Panc1 (cell line): ENCODE measurements at regions not wholly inside any gene's neighbourhood (a gene's known extent, or its start where the extent isn't known, plus 50 kb on each side); places are given as distances from the start of the nearest gene placed in this dataset.
"Not testable (repeated sequence)": the region's sequence is repeated elsewhere in the genome, so short reads cannot be mapped to it uniquely, and the experiment has no call there.

ENCODE experiments used
- CTCF ChIP-seq: fragments of 450-650 bp; IDR thresholded peaks from 2 replicates; pipeline ENCODE4 v1.5.1; 2017; ENCODE audit warnings: mild to moderate bottlenecking
- POLR2AphosphoS5 ChIP-seq: IDR thresholded peaks from 2 replicates; pipeline ENCODE4 v1.6.1; 2012; ENCODE audit warnings: mild to moderate bottlenecking, low read depth, low read length, moderate library complexity
- SIN3A ChIP-seq: IDR thresholded peaks from 2 replicates; pipeline ENCODE4 v1.6.1; 2012; ENCODE audit warnings: low read depth, mild to moderate bottlenecking, low read length, moderate library complexity, borderline replicate concordance; ENCODE audit not compliant: insufficient read depth

GRCh38 chr2:161502279-161502678 is 86.2 kb downstream of the TBR1 start:
- TF ChIP-seq SIN3A, POLR2AphosphoS5, CTCF: not testable (repeated sequence)
